Testis (tissue), 2 donors: ENCODE measurements at regions not wholly inside any gene's neighbourhood (a gene's known extent, or its start where the extent isn't known, plus 50 kb on each side); places are given as distances from the start of the nearest gene placed in this dataset.

Experiments
- DNase-seq: peaks from one replicate; pipeline ENCODE4 v3.0.0-alpha.2; 2019
- H3K27ac ChIP-seq, 2 donors: fragments of 200-600 bp; sonication (generic); one replicate each; pipeline ENCODE4 v1.5.1; 2019
- H3K27me3 ChIP-seq: fragments of 200-600 bp; sonication (generic); one replicate; pipeline ENCODE4 v1.5.1; 2019
- H3K36me3 ChIP-seq: fragments of 200-600 bp; sonication (generic); one replicate; pipeline ENCODE4 v1.5.1; 2017; ENCODE audit warnings: low read depth; ENCODE audit errors: missing control alignments
- H3K4me1 ChIP-seq: fragments of 200-600 bp; sonication (generic); one replicate; pipeline ENCODE4 v1.5.1; 2019
- H3K4me3 ChIP-seq, 2 donors: fragments of 200-600 bp; sonication (generic); one replicate each; pipeline ENCODE4 v1.5.1; 2017 to 2019
- H3K9me3 ChIP-seq: fragments of 200-600 bp; sonication (generic); one replicate; pipeline ENCODE4 v1.5.1; 2017
- CTCF ChIP-seq, 3 experiments: fragments of 450-650 bp in 2 of 3; fragments of 200-600 bp in 1 of 3; sonication (generic) in 1 of 3; IDR thresholded peaks; one replicate each; pipeline ENCODE4 v1.5.1; 2016 to 2019; ENCODE audit warnings: antibody characterized with exemption in 3 of 3, mild to moderate bottlenecking in 2 of 3, moderate library complexity in 1 of 3
- POLR2A ChIP-seq: fragments of 450-650 bp; IDR thresholded peaks from one replicate; pipeline ENCODE4 v1.6.1; 2017; ENCODE audit warnings: antibody characterized with exemption, mild to moderate bottlenecking, moderate library complexity
- whole genome bisulfite sequencing, 2 donors: methylation state at CpG; one replicate each; pipeline ENCODE4 v1.1.5; 2018; 5-methylcytosine and 5-hydroxymethylcytosine counted together
- intact Hi-C: fragments of 100-400 bp; cut with DNase I; formaldehyde crosslinking; loops from one replicate; pipeline ENCODE4 v1.15.1; 2023; ENCODE audit warnings: low total_unique reads

- Histone ChIP-seq H3K4me3 (no peak overlapping the region), H3K27me3 (no peaks in the 10 kb centered on the region), H3K4me1 (peaks cover 6% of the 10 kb centered on the region), H3K27ac (no peak overlapping the region), H3K9me3 (no peaks in the 10 kb centered on the region), H3K36me3 (no peaks in the 10 kb centered on the region)
- no peak for TF ChIP-seq CTCF (IDR thresholded peaks at IDR 0.05)
- WGBS, 2 donors: 78 to 80% methylated on average over 2 of the region's 2 CpGs
- intact Hi-C loops: no loop called here
- no peak for DNase-seq
Observed at GRCh38 chr20:48536206-48536605, 291.6 kb downstream of the PREX1 start.

GRCh38 chr20:48535556-48535955 lies 292.2 kb downstream of the PREX1 start:
- intact Hi-C loops: no loop called here

GRCh38 chr20:48532028-48532427 lies 295.8 kb downstream of the PREX1 start:
- Histone ChIP-seq H3K4me3 (no peak overlapping the region), H3K4me1 (no peaks in the 10 kb centered on the region), H3K27me3 (no peaks in the 10 kb centered on the region), H3K27ac (no peak overlapping the region), H3K9me3 (no peaks in the 10 kb centered on the region), H3K36me3 (no peaks in the 10 kb centered on the region)
- WGBS, 2 donors: 88 to 93% methylated on average over 2 of the region's 2 CpGs
- TF ChIP-seq CTCF (IDR thresholded peaks at IDR 0.05) (no peak), POLR2A (no peak)
- intact Hi-C loops: no loop called here
- DNase-seq: no peak

More at GRCh38 chr20:48535556-48535955, 292.2 kb downstream of the PREX1 start:
- Histone ChIP-seq H3K36me3 (no peaks in the 10 kb centered on the region), H3K27ac (no peak overlapping the region), H3K4me1 (peaks cover 6% of the 10 kb centered on the region), H3K9me3 (no peaks in the 10 kb centered on the region), H3K27me3 (no peaks in the 10 kb centered on the region), H3K4me3 (no peak overlapping the region)
- WGBS, 2 donors: 93 to 97% methylated on average over 5 of the region's 5 CpGs
- DNase-seq: no peak
- TF ChIP-seq CTCF (IDR thresholded peaks at IDR 0.05): no peak
- no peak for TF ChIP-seq POLR2A

- TF ChIP-seq CTCF (IDR thresholded peaks at IDR 0.05) (no peak), POLR2A (no peak)
- no peaks in the 10 kb centered on the region for H3K36me3 ChIP-seq
- intact Hi-C loops: no loop called here
- no peaks in the 10 kb centered on the region for H3K9me3 ChIP-seq
- no peak for DNase-seq
- no peaks in the 10 kb centered on the region for H3K4me1 ChIP-seq
- H3K4me3 ChIP-seq: no peak overlapping the region
- WGBS, 2 donors: 42 to 49% methylated on average over 2 of the region's 2 CpGs
- no peaks in the 10 kb centered on the region for H3K27me3 ChIP-seq
- no peak overlapping the region for H3K27ac ChIP-seq
Observed at GRCh38 chr20:48531505-48531904, 296.3 kb downstream of the PREX1 start.

GRCh38 chr20:48530957-48531356 lies 296.8 kb downstream of the PREX1 start:
- H3K27me3 ChIP-seq: no peaks in the 10 kb centered on the region
- 83 to 91% methylated on average over 5 of the region's 5 CpGs for WGBS, 2 donors
- no peaks in the 10 kb centered on the region for H3K36me3 ChIP-seq
- H3K4me3 ChIP-seq: no peak overlapping the region
- H3K4me1 ChIP-seq: no peaks in the 10 kb centered on the region
- H3K27ac ChIP-seq: no peak overlapping the region
- no peak for TF ChIP-seq POLR2A
- intact Hi-C loops: no loop called here
- DNase-seq: no peak
- H3K9me3 ChIP-seq: no peaks in the 10 kb centered on the region
